ENCODE measurements at regions not wholly inside any gene's neighbourhood (a gene's known extent, or its start where the extent isn't known, plus 50 kb on each side); places are given as distances from the start of the nearest gene placed in this dataset.

- H3K9me3 ChIP-seq (ENCODE audit: control insufficient read depth, low read depth, low read length) = no peaks in the 10 kb centered on the region
- no peak overlapping the region for H3K9ac ChIP-seq (ENCODE audit: low read length)
- H3K4me3 ChIP-seq (ENCODE audit: low read length) = no peak overlapping the region
- H3K27ac ChIP-seq (ENCODE audit: low read length) = no peak overlapping the region
- no peaks in the 10 kb centered on the region for H3K4me1 ChIP-seq (ENCODE audit: control insufficient read depth, low read depth, low read length)
- H3K27me3 ChIP-seq (ENCODE audit: control insufficient read depth, insufficient read depth, low read length) = no peaks in the 10 kb centered on the region
- no peaks in the 10 kb centered on the region for H3K36me3 ChIP-seq (ENCODE audit: control insufficient read depth, low read depth, low read length)
Observed at GRCh38 chr1:29542548-29542947, 306.2 kb downstream of the PTPRU start.

- Histone ChIP-seq H3K4me1 (ENCODE audit: control insufficient read depth, low read depth, low read length) (no peaks in the 10 kb centered on the region), H3K27me3 (ENCODE audit: control insufficient read depth, insufficient read depth, low read length) (no peaks in the 10 kb centered on the region), H3K9me3 (ENCODE audit: control insufficient read depth, low read depth, low read length) (no peaks in the 10 kb centered on the region), H3K9ac (ENCODE audit: low read length) (no peak overlapping the region), H3K36me3 (ENCODE audit: control insufficient read depth, low read depth, low read length) (no peaks in the 10 kb centered on the region), H3K27ac (ENCODE audit: low read length) (no peak overlapping the region), H3K4me3 (ENCODE audit: low read length) (no peak overlapping the region)
Observed at GRCh38 chr1:29541631-29542030, 305.3 kb downstream of the PTPRU start.

- no peak overlapping the region for H3K4me3 ChIP-seq (ENCODE audit: low read length)
- H3K27ac ChIP-seq (ENCODE audit: low read length) = no peak overlapping the region
- H3K9ac ChIP-seq (ENCODE audit: low read length) = no peak overlapping the region
- no peaks in the 10 kb centered on the region for H3K4me1 ChIP-seq (ENCODE audit: control insufficient read depth, low read depth, low read length)
- no peaks in the 10 kb centered on the region for H3K36me3 ChIP-seq (ENCODE audit: control insufficient read depth, low read depth, low read length)
- H3K27me3 ChIP-seq (ENCODE audit: control insufficient read depth, insufficient read depth, low read length) = no peaks in the 10 kb centered on the region
- no peaks in the 10 kb centered on the region for H3K9me3 ChIP-seq (ENCODE audit: control insufficient read depth, low read depth, low read length)
Observed at GRCh38 chr1:29540801-29541357, 304.6 kb downstream of the PTPRU start.

- Histone ChIP-seq H3K27me3 (ENCODE audit: control insufficient read depth, insufficient read depth, low read length) (no peaks in the 10 kb centered on the region), H3K9me3 (ENCODE audit: control insufficient read depth, low read depth, low read length) (no peaks in the 10 kb centered on the region)
Observed at GRCh38 chr1:29539971-29540370, 303.6 kb downstream of the PTPRU start.

GRCh38 chr1:29538586-29538985, 302.3 kb downstream of the PTPRU start:
- no peaks in the 10 kb centered on the region for H3K36me3 ChIP-seq (ENCODE audit: control insufficient read depth, low read depth, low read length)

More at GRCh38 chr1:29539971-29540370, 303.6 kb downstream of the PTPRU start:
- Histone ChIP-seq H3K27ac (ENCODE audit: low read length) (no peak overlapping the region), H3K36me3 (ENCODE audit: control insufficient read depth, low read depth, low read length) (no peaks in the 10 kb centered on the region), H3K9ac (ENCODE audit: low read length) (no peak overlapping the region), H3K4me1 (ENCODE audit: control insufficient read depth, low read depth, low read length) (no peaks in the 10 kb centered on the region), H3K4me3 (ENCODE audit: low read length) (no peak overlapping the region)

GRCh38 chr1:29532751-29533150, 296.4 kb downstream of the PTPRU start:
- Histone ChIP-seq H3K4me1 (ENCODE audit: control insufficient read depth, low read depth, low read length) (no peaks in the 10 kb centered on the region), H3K9ac (ENCODE audit: low read length) (no peak overlapping the region), H3K27ac (ENCODE audit: low read length) (no peak overlapping the region), H3K4me3 (ENCODE audit: low read length) (no peak overlapping the region), H3K27me3 (ENCODE audit: control insufficient read depth, insufficient read depth, low read length) (no peaks in the 10 kb centered on the region), H3K36me3 (ENCODE audit: control insufficient read depth, low read depth, low read length) (no peaks in the 10 kb centered on the region), H3K9me3 (ENCODE audit: control insufficient read depth, low read depth, low read length) (peaks cover 9% of the 10 kb centered on the region)

More at GRCh38 chr1:29538586-29538985, 302.3 kb downstream of the PTPRU start:
- H3K9ac ChIP-seq (ENCODE audit: low read length) = no peak overlapping the region
- H3K9me3 ChIP-seq (ENCODE audit: control insufficient read depth, low read depth, low read length) = no peaks in the 10 kb centered on the region
- H3K27me3 ChIP-seq (ENCODE audit: control insufficient read depth, insufficient read depth, low read length) = no peaks in the 10 kb centered on the region
- no peaks in the 10 kb centered on the region for H3K4me1 ChIP-seq (ENCODE audit: control insufficient read depth, low read depth, low read length)
- no peak overlapping the region for H3K27ac ChIP-seq (ENCODE audit: low read length)
- H3K4me3 ChIP-seq (ENCODE audit: low read length) = no peak overlapping the region

GRCh38 chr1:29532285-29532684, 296.0 kb downstream of the PTPRU start:
- no peaks in the 10 kb centered on the region for H3K36me3 ChIP-seq (ENCODE audit: control insufficient read depth, low read depth, low read length)
- H3K27ac ChIP-seq (ENCODE audit: low read length) = no peak overlapping the region
- no peaks in the 10 kb centered on the region for H3K4me1 ChIP-seq (ENCODE audit: control insufficient read depth, low read depth, low read length)
- peaks cover 9% of the 10 kb centered on the region for H3K9me3 ChIP-seq (ENCODE audit: control insufficient read depth, low read depth, low read length)
- H3K9ac ChIP-seq (ENCODE audit: low read length) = no peak overlapping the region
- H3K4me3 ChIP-seq (ENCODE audit: low read length) = no peak overlapping the region
- no peaks in the 10 kb centered on the region for H3K27me3 ChIP-seq (ENCODE audit: control insufficient read depth, insufficient read depth, low read length)

- Histone ChIP-seq H3K4me1 (ENCODE audit: control insufficient read depth, low read depth, low read length) (no peaks in the 10 kb centered on the region), H3K4me3 (ENCODE audit: low read length) (no peak overlapping the region)
Observed at GRCh38 chr1:29531596-29531995, 295.3 kb downstream of the PTPRU start.

GRCh38 chr1:29529677-29530278, 293.5 kb downstream of the PTPRU start:
- Histone ChIP-seq H3K4me1 (ENCODE audit: control insufficient read depth, low read depth, low read length) (no peaks in the 10 kb centered on the region), H3K9ac (ENCODE audit: low read length) (no peak overlapping the region), H3K9me3 (ENCODE audit: control insufficient read depth, low read depth, low read length) (peaks cover 9% of the 10 kb centered on the region), H3K4me3 (ENCODE audit: low read length) (no peak overlapping the region), H3K27ac (ENCODE audit: low read length) (no peak overlapping the region), H3K36me3 (ENCODE audit: control insufficient read depth, low read depth, low read length) (no peaks in the 10 kb centered on the region), H3K27me3 (ENCODE audit: control insufficient read depth, insufficient read depth, low read length) (no peaks in the 10 kb centered on the region)

More at GRCh38 chr1:29531596-29531995, 295.3 kb downstream of the PTPRU start:
- no peaks in the 10 kb centered on the region for H3K36me3 ChIP-seq (ENCODE audit: control insufficient read depth, low read depth, low read length)
- H3K27ac ChIP-seq (ENCODE audit: low read length) = no peak overlapping the region
- no peaks in the 10 kb centered on the region for H3K27me3 ChIP-seq (ENCODE audit: control insufficient read depth, insufficient read depth, low read length)
- H3K9me3 ChIP-seq (ENCODE audit: control insufficient read depth, low read depth, low read length) = peaks cover 9% of the 10 kb centered on the region
- H3K9ac ChIP-seq (ENCODE audit: low read length) = no peak overlapping the region

- Histone ChIP-seq H3K27ac (ENCODE audit: low read length) (no peak overlapping the region), H3K9ac (ENCODE audit: low read length) (no peak overlapping the region), H3K27me3 (ENCODE audit: control insufficient read depth, insufficient read depth, low read length) (no peaks in the 10 kb centered on the region), H3K4me1 (ENCODE audit: control insufficient read depth, low read depth, low read length) (peaks cover 4% of the 10 kb centered on the region), H3K36me3 (ENCODE audit: control insufficient read depth, low read depth, low read length) (no peaks in the 10 kb centered on the region), H3K9me3 (ENCODE audit: control insufficient read depth, low read depth, low read length) (peaks cover 9% of the 10 kb centered on the region), H3K4me3 (ENCODE audit: low read length) (no peak overlapping the region)
Observed at GRCh38 chr1:29527314-29528004, 291.1 kb downstream of the PTPRU start.

- H3K9me3 ChIP-seq (ENCODE audit: control insufficient read depth, low read depth, low read length) = peaks cover 9% of the 10 kb centered on the region
- no peaks in the 10 kb centered on the region for H3K27me3 ChIP-seq (ENCODE audit: control insufficient read depth, insufficient read depth, low read length)
- H3K9ac ChIP-seq (ENCODE audit: low read length) = no peak overlapping the region
Observed at GRCh38 chr1:29525941-29526340, 289.6 kb downstream of the PTPRU start.

More at GRCh38 chr1:29525941-29526340, 289.6 kb downstream of the PTPRU start:
- Histone ChIP-seq H3K4me3 (ENCODE audit: low read length) (no peak overlapping the region), H3K36me3 (ENCODE audit: control insufficient read depth, low read depth, low read length) (no peaks in the 10 kb centered on the region), H3K27ac (ENCODE audit: low read length) (no peak overlapping the region), H3K4me1 (ENCODE audit: control insufficient read depth, low read depth, low read length) (peaks cover 4% of the 10 kb centered on the region)

All from iPS-18a (cell line).